ENCODE measurements at regions not wholly inside any gene's neighbourhood (a gene's known extent, or its start where the extent isn't known, plus 50 kb on each side); places are given as distances from the start of the nearest gene placed in this dataset.
"Not testable (repeated sequence)": the region's sequence is repeated elsewhere in the genome, so short reads cannot be mapped to it uniquely, and the experiment has no call there.

DNA sequence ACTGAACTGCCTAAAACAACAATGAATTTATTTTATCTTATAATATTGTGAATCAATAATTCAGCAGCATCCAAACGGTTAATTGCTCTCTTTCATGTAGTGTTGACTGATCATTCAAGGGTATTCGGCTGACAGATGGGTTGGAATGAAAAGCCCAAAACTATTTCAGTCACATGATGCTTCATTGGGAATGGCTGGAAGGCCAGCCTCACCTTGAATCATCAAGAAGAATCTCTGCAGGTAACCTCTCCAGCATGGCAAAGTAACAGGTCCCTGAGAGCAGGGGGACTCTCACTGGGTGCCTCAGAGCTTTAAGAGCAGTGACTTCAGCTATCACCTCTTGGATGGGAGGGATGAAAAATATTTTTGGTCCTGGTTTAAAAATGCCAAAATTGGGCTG lies 1395.7 kb downstream of the OLFM4 start:
- no peaks in the 10 kb centered on the region for H3K36me3 ChIP-seq
- ATAC-seq (no peak), DNase-seq (no peak)
- TF ChIP-seq, protein P1, sequence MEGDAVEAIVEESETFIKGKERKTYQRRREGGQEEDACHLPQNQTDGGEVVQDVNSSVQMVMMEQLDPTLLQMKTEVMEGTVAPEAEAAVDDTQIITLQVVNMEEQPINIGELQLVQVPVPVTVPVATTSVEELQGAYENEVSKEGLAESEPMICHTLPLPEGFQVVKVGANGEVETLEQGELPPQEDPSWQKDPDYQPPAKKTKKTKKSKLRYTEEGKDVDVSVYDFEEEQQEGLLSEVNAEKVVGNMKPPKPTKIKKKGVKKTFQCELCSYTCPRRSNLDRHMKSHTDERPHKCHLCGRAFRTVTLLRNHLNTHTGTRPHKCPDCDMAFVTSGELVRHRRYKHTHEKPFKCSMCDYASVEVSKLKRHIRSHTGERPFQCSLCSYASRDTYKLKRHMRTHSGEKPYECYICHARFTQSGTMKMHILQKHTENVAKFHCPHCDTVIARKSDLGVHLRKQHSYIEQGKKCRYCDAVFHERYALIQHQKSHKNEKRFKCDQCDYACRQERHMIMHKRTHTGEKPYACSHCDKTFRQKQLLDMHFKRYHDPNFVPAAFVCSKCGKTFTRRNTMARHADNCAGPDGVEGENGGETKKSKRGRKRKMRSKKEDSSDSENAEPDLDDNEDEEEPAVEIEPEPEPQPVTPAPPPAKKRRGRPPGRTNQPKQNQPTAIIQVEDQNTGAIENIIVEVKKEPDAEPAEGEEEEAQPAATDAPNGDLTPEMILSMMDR (IDR thresholded peaks at IDR 0.05), result no peak
- H3K4me3 ChIP-seq, result no peak overlapping the region
- no peaks in the 10 kb centered on the region for H3K9me3 ChIP-seq
- H3K4me1 ChIP-seq, result no peaks in the 10 kb centered on the region
- no peak overlapping the region for H3K27ac ChIP-seq
- no peaks in the 10 kb centered on the region for H3K27me3 ChIP-seq
- intact Hi-C loops (cut with DNase I), result no loop called here

DNA sequence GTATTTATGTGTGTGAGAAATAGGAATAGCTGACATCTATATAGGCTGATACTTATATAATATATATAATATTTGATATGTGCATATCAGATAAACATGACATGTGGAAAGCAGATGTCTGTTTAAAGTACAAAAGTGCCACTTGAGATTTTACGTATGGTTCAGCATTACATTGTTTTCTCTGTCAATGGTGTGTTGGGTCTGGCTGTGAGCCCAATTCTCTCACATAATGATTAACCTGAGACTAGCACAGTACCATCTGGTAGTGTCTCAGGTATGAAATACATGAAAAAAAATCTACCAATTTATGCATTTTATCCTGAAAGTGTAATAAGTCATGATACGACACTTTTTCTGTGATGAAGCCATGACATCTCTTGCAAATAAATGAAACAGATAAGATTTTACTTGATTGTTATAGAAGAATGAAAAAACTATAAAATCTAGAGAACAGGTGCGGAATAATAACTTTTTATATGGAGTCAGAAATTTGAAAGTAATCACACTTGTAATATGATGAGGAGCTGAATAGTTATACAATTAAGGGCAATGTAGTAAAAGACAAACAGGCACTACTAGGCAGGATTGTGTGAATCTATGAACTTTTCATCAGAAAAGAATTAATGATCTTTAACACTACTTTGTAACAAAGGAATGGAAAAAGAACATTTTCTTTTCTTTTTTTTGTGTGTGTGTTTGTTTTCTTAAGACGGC lies 1405.0 kb downstream of the OLFM4 start:
- H3K27me3 ChIP-seq, result no peaks in the 10 kb centered on the region
- no peak overlapping the region for H3K27ac ChIP-seq
- TF ChIP-seq, protein P1 (IDR thresholded peaks at IDR 0.05), result no peak
- no peaks in the 10 kb centered on the region for H3K9me3 ChIP-seq
- intact Hi-C loops (cut with DNase I), result no loop called here
- DNase-seq (no peak), ATAC-seq (no peak)
- H3K4me1 ChIP-seq, result no peaks in the 10 kb centered on the region
- H3K36me3 ChIP-seq, result no peaks in the 10 kb centered on the region
- no peak overlapping the region for H3K4me3 ChIP-seq

DNA sequence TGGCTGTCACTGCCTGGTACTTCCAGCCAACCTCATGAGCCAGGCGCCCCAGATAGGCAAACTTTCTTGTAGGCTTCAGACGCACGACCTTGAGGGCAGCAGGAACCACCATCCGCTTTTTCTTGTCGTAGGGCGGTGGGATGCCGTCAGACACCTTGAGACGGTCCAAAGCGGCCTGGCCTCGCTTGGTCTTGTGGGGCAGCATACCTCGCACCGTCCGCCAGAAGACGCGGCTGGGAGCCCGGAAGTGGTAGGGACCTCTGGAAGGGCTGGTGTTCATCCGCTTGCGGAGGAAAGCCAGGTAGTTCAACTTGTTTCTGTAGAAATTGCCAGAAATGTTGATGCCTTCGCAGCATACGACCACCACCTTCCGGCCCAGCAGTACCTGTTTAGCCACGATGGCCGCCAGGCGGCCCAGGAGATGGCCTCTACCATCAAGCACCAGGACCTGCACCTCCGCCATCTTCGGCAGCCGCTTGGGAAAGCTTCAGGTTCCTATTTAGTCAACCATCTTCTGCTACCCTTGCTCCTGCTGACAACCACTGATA lies 1412.3 kb downstream of the OLFM4 start:
- H3K36me3 ChIP-seq; H3K4me1 ChIP-seq; H3K4me3 ChIP-seq; intact Hi-C loops (cut with DNase I); H3K9me3 ChIP-seq; H3K27ac ChIP-seq; H3K27me3 ChIP-seq; ATAC-seq: not testable (repeated sequence)
- peak; percentile 45 for DNase-seq

DNA sequence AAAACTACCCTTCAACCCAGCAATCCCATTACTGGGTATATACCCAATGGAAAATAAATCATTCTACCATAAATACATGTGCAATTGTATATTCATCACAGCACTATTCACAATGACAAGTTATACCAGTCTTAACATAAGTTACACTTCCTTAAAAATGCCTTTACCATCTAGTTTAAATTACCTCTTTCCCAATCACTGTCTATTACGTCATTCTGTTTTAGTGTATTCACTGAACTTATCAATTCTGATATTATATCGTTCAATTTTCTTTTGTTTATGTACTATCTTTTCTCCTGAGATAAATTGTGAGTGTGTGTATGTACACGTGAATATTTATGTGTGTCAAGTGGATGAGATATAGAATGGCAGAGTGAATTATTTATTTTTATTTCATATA lies 1416.8 kb downstream of the OLFM4 start:
- Histone ChIP-seq H3K4me1 (no peaks in the 10 kb centered on the region), H3K36me3 (no peaks in the 10 kb centered on the region), H3K27me3 (no peaks in the 10 kb centered on the region), H3K4me3 (no peak overlapping the region), H3K9me3 (no peaks in the 10 kb centered on the region), H3K27ac (no peak overlapping the region)
- TF ChIP-seq, protein P1 (IDR thresholded peaks at IDR 0.05), result no peak
- no peak for DNase-seq
- intact Hi-C loops (cut with DNase I), result no loop called here
- no peak for ATAC-seq

DNA sequence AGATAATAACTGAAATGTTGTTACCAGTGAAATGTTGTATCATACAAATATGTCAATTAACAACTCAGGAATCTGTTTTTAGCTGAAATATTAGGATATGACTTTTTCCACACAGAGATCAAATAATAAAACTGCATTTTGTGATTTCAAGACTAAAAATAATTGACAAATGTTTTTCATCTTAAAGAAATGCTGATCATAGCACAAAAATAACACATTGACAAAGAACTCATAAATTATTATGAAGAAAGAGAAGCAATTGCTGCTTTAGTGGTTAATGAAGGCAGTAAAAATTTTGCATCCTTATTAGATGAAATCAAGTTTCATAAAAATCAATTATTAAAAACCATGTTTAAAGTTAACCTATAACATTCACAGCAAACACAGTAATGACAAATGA lies 1417.3 kb downstream of the OLFM4 start:
- DNase-seq, result no peak
- Histone ChIP-seq H3K36me3 (no peaks in the 10 kb centered on the region), H3K27me3 (no peaks in the 10 kb centered on the region), H3K4me3 (no peak overlapping the region), H3K27ac (no peak overlapping the region), H3K4me1 (no peaks in the 10 kb centered on the region), H3K9me3 (no peaks in the 10 kb centered on the region)
- TF ChIP-seq, protein P1 (IDR thresholded peaks at IDR 0.05), result no peak
- ATAC-seq, result no peak
- intact Hi-C loops (cut with DNase I), result no loop called here

DNA sequence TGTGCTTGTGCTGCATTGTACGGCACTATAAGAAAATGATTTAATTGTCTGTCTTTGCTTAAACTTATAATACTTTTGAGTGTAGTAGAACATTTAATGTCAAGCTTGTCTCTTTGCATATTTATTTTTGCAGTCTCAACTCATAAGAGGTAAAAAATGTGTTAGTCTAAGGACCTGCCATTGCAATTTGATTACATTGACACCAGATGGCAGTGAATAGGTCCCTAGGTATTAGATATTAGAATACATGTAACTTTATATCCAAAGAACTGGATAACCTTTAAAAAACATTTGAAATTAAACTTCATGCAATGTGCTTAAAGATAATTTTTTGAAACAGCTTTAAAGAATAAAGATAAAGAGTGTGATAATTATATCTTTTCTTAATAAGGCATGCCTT lies 1421.3 kb downstream of the OLFM4 start:
- no peak for ATAC-seq
- intact Hi-C loops (cut with DNase I), result no loop called here

More for the DNA sequence above, 1421.3 kb downstream of the OLFM4 start:
- H3K4me3 ChIP-seq, result no peak overlapping the region
- TF ChIP-seq, protein P1 (IDR thresholded peaks at IDR 0.05), result peak; percentile 9
- H3K27ac ChIP-seq, result no peak overlapping the region
- H3K9me3 ChIP-seq, result no peaks in the 10 kb centered on the region
- no peaks in the 10 kb centered on the region for H3K27me3 ChIP-seq
- H3K36me3 ChIP-seq, result no peaks in the 10 kb centered on the region
- no peaks in the 10 kb centered on the region for H3K4me1 ChIP-seq
- no peak for DNase-seq

Measured in upper lobe of right lung (tissue), 1 donor.